ENCODE measurements at regions not wholly inside any gene's neighbourhood (a gene's known extent, or its start where the extent isn't known, plus 50 kb on each side); places are given as distances from the start of the nearest gene placed in this dataset.

DNA sequence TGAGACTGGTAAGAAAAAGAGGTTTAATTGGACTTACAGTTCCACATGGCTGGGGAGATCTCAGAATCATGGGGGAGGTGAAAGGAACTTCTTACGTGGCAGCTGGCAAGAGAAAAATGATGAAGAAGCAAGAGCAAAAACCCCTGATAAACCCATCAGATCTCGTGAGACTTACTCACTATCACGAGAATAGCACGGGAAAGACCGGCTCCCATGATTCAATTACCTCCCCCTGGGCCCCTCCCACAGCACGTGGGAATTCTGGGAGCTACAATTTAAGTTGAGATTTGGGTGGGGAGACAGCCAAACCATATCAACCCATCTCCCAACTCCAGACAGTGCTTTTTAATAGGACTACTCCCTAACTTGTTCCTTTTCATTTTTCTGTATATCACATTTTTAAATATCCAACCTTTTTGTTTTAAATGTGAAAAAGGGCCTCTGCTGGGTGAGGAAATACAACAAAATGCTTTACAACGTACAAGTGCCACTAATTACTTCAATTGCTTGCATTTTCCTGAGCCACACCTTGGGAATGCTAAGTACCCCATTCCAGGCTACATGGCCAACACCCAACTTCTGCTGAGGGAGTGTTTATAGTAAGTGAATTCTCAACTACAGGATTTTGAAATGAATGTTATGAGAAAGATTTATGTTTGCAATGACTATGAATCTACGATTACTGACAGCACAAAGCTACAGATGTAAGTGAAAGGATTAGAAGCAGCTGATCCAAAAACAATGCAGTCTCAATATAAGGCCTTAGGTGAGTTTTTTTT lies 294.1 kb upstream of the CD180 start:
- no peak for DNase-seq

DNA sequence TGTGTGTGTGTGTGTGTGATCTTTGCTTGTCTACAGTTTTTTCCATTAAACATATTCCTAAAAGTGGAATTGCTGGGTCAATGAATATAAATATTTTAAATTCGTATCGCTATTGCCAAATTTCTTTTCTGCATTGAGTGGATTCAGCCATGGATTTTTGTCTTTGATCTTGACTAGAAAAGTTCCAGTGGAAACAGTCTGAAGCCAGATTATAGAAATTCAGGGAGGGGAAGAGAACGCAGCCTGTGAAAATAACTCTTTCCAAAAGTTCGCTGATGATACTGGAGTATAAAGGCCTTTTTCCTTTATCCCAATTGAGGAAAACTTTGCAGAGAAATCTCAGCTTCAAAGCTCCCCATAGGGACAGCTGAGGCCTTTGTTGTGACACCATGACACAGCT lies 292.3 kb upstream of the CD180 start:
- no peak for DNase-seq

GRCh38 chr5:67487862-67488261 lies 291.3 kb upstream of the CD180 start:
- DNase-seq: no peak

DNA sequence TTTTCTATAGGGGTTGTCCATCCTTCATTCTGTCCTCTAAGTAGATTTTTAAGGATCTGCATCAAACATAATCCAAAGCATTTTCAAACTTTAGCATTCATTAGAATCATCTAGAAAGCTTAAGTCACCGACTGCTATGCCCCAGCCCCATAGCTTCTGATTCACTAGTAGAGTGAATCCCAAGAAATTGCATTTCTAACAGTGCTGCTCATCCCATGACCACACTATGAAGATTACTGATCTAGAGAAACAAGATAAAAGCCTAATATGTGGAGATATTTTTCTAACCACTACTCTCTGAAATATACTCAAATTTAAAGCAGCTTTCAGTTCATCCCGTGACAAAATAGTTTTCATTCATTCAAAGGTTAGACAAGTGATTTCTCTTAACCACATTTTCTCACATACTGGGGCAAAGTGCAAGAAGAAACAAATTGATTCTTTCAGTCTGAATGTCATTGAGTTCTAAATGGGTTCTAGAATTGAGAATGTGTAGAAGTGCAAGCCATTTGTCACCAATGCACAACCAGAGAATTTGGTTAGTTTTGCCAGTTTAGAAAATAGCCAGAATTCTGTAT lies 286.9 kb upstream of the CD180 start:
- no peak for DNase-seq

GRCh38 chr5:67481362-67481761 lies 284.8 kb upstream of the CD180 start:
- no peak for DNase-seq

GRCh38 chr5:67478337-67478736 lies 281.7 kb upstream of the CD180 start:
- DNase-seq: no peak

DNA sequence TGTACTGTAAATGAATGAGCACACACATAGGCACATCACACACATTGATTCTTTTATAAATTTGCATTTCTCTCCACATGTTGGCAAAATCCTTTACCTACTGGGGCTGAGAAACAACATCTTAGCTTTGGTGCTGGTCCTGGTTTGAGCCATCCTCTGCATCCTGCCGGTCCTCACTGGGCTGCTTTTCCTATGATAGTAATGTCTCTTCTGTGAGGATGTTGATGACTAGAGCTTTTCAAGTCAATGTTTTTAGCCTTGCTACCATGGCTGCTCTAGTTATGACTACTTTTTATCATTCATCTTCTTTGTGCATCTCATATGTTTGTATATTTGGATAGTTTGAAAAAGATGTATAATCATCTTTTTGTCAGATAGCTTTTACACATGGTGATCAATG lies 280.4 kb upstream of the CD180 start:
- DNase-seq: no peak

GRCh38 chr5:67476531-67476930 lies 279.9 kb upstream of the CD180 start:
- DNase-seq: no peak

GRCh38 chr5:67475489-67475888 lies 278.9 kb upstream of the CD180 start:
- DNase-seq: no peak

GRCh38 chr5:67474597-67475238 lies 278.1 kb upstream of the CD180 start:
- no peak for DNase-seq

DNA sequence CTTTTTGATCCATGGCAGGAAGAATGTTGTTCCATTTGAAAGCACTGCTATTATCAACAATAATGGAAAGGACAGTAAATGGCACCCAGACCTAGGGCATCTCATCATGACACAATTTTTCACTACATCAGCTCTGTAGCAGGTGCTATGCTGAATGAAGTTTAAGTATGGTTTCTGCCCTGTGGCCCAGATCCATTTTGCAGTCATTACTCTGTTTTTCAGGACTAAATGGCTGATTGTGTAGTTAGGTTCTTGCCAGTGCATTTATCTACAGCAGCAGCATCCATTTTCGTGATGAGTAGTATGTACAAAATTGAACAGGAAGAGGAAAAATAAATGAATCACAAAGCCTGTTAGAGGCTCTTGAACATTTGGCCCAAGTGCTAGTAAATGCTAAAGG lies 270.5 kb upstream of the CD180 start:
- DNase-seq: no peak

- no peak for DNase-seq
These were observed 269.1 kb upstream of the CD180 start for GRCh38 chr5:67465537-67466207.

- DNase-seq: no peak
These were observed 265.5 kb upstream of the CD180 start for GRCh38 chr5:67462147-67462546.

- DNase-seq: no peak
These were observed 262.7 kb upstream of the CD180 start for GRCh38 chr5:67459253-67459652.

DNA sequence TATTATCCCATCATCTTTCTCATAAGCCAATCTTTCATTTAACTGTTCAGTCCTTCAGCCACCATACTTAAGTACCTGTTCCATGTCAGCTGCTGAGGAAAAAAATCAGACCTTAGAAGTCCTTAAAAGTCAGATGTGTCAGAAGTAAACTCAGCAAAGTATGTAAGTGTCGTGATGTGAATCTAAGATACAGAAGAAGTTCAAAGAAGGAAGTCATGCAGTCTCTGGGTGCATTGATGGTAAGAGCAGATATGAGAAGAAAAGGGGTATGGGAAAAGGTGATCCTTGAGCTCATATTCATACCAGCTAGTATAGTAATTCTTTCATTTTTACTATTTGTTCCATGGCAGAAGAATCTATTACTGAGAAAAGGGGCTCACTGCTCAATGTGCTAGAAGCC lies 259.4 kb upstream of the CD180 start:
- no peak for DNase-seq

DNA sequence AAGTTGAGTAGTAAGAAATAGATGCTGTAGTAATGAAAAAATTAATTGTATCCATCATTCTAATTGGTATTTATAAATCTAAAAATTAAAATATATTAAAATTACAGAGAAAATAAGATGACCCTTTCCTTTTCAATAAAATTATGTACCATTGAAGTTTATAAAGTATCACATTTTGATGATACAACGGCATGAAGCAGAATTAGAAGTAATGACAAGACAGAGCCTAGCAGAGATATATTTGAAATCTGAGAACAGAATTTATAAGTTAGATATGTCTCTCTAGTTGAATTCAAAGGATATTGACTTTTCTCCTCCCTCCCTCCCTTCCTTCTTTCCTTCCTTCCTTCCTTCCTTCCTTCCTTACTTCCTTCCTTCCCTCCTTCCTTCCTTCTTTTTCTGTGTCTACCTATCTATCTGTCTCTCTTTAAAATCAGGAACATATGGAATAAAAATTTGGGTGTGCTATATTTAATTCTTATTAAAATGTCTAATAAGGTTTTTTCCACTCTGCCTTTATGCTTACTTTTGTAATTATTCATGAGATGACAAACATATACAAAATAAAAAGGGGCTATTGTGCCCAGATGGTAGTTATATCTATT lies 258.5 kb upstream of the CD180 start:
- DNase-seq: no peak

- no peak for DNase-seq
These were observed 256.7 kb upstream of the CD180 start for GRCh38 chr5:67453111-67453905.

DNA sequence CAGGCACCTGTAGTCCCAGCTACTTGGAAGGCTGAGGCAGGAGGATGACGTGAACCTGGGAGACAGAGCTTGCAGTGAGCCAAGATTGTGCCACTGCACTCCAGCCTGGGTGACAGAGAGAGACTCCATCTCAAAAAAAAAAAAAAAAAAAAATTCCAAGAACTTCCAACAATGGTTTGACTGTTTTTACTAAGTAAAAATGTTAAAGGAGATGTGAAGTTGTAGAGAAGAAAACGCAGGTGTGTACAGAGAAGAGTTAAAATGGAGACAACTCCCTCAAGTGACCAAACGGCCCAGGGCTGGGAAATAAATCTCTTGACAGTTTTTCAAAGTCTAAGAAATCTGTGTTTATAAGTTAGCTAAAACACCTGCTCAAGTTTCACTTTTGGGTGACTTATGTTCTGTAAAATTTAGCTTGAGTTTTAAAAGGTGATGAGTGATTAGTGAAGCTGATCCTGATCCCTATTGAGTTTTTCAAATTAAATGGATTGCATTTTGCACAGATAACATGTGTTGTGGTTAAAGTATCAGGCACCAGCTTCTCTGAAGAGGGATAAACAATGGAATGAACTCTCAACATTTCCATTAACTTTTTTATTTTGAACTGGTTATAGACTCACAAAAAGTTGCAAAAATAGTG lies 255.2 kb upstream of the CD180 start:
- DNase-seq: peak; percentile 32

DNA sequence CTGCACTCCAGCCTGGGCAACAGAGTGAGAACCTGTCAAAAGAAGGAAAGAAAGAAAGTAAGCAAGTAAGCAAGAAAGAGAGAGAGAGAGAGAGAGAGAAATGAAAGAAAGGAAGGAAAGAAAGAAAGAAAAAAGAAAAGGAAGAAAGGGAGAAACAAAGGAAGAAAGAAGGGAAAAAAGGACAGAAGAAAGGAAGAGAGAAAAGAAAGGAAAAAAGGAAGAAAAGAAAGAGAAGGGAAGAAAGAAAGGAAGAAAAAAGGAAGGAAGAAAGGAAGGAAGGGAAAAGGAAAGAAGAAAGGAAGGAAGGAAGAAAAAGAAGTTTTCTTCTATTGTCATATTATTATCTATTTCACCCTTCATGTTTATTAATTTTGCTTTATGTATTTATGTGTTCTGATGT lies 251.1 kb upstream of the CD180 start:
- no peak for DNase-seq

DNA sequence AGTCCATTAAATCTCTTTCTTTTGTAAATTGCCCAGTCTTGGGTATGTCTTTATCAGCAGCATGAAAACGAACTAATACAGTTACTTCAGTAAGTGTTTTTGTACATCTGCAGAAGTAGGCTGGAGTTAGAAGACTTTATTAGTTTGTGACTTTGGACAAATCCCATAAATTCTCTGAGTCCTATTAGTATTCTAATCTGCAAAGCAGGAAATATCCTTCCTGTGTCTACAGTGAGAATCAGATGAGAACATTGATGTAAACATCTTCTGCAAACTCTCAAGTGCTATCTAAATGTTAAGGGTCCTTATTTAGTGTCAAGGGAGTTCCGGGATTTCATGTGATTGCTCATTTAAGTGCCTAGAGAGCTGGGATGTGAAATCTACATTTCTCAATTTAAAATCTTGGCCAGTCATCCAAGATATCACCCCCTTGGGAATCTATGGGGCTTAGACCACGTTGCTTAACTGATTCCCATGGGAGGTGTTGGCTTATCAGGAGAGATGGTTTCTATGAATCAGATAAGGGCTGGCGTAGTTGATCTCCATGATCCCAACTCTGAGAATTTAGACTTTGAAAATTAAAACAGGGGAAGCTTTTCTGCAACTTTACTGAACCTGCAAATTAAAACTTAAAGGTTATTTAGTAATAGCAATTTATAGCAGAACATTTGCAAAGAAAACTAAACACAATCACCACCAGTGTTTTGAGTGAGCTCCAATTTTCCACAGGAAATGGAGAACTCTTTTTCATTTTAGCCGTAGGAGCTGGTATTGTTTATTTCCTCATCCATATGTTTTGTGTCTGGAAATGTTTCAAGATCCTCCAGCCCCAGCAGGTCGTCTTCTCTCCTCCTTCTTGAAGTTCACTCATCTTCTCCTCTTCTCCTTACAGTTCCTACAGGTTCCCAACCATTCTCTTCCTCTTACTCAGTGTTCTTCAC lies 241.6 kb upstream of the CD180 start:
- peak; percentile 17 for DNase-seq

- no peak for DNase-seq
These were observed 238.4 kb upstream of the CD180 start for GRCh38 chr5:67435032-67435431.
